IMR-90 (cell line): ENCODE measurements at regions not wholly inside any gene's neighbourhood (a gene's known extent, or its start where the extent isn't known, plus 50 kb on each side); places are given as distances from the start of the nearest gene placed in this dataset.

Experiments used
- ATAC-seq: fragments of 200-7000 bp; cut with Tn5 transposase; 2 replicates; pipeline ENCODE4 v1.9.1; 2020; ENCODE audit warnings: low read depth, mild to moderate bottlenecking, moderate library complexity
- BruUV-seq: library from RNA; stranded (reverse); fragments of 400-500 nt; replicated peaks from 2 replicates; lab custom pipeline; 2021; lab: Mats Ljungman, UMichigan
- CTCF ChIA-PET: fragments of 300-600 bp; formaldehyde crosslinking; extraction: SDS; loops from one replicate; lab custom pipeline; 2021; ENCODE audit warnings: antibody characterized with exemption; lab: Yijun Ruan, JAX
- POLR2A ChIA-PET: fragments of 300-600 bp; sonication (Branson Sonifier 250); formaldehyde crosslinking; loops from one replicate; lab custom pipeline; 2022; ENCODE audit warnings: antibody characterized with exemption; ENCODE audit not compliant: unreplicated experiment; lab: Charles Lee
- DNase-seq: peaks from one replicate; pipeline ENCODE4 v3.0.0; 2013
- H2AFZ ChIP-seq: replicated peaks from 2 replicates; pipeline ENCODE3; 2013; ENCODE audit warnings: low read length, mild to moderate bottlenecking; ENCODE audit not compliant: poor library complexity
- H2AK5ac ChIP-seq: 2 replicates; pipeline ENCODE4 v1.6.1; 2013; ENCODE audit warnings: low read depth, low read length, inconsistent platforms
- H2AK9ac ChIP-seq: replicated peaks from 2 replicates; pipeline ENCODE3; 2013; ENCODE audit warnings: mild to moderate bottlenecking, low read depth, low read length, moderate library complexity; ENCODE audit not compliant: poor library complexity
- H2BK120ac ChIP-seq: 2 replicates; pipeline ENCODE4 v1.6.1; 2013; ENCODE audit warnings: low read depth, low read length, inconsistent platforms
- H2BK15ac ChIP-seq: 3 replicates; pipeline ENCODE4 v1.6.1; 2013; ENCODE audit warnings: low read depth, low read length, inconsistent platforms
- H2BK20ac ChIP-seq: 2 replicates; pipeline ENCODE4 v1.6.1; 2013; ENCODE audit warnings: low read depth, mild to moderate bottlenecking, inconsistent platforms, low read length, moderate library complexity
- H2BK5ac ChIP-seq: 2 replicates; pipeline ENCODE4 v1.6.1; 2013; ENCODE audit warnings: mild to moderate bottlenecking, low read depth, low read length, inconsistent platforms; ENCODE audit not compliant: poor library complexity, severe bottlenecking
- H3K14ac ChIP-seq: replicated peaks from 2 replicates; pipeline ENCODE4 v1.6.1; 2013; ENCODE audit warnings: low read depth, low read length, inconsistent platforms
- H3K18ac ChIP-seq: 2 replicates; pipeline ENCODE4 v1.6.1; 2013; ENCODE audit warnings: low read depth, low read length, control low read depth
- H3K23ac ChIP-seq: 2 replicates; pipeline ENCODE4 v1.6.1; 2013; ENCODE audit warnings: low read depth, low read length, inconsistent platforms
- H3K27ac ChIP-seq: 2 replicates; pipeline ENCODE4 v1.5.1; 2013; ENCODE audit warnings: mild to moderate bottlenecking, control low read depth, low read length; ENCODE audit not compliant: insufficient read depth
- H3K27me3 ChIP-seq: 2 replicates; pipeline ENCODE4 v1.6.1; 2013; ENCODE audit warnings: low read length; ENCODE audit not compliant: control insufficient read depth, insufficient read depth
- H3K36me3 ChIP-seq: 2 replicates; pipeline ENCODE4 v1.6.1; 2013; ENCODE audit warnings: low read length, mixed read lengths; ENCODE audit not compliant: control insufficient read depth, insufficient read depth
- H3K4ac ChIP-seq: 2 replicates; pipeline ENCODE4 v1.6.1; 2013; ENCODE audit warnings: low read depth, low read length, inconsistent platforms
- H3K4me1 ChIP-seq: 2 replicates; pipeline ENCODE4 v1.6.1; 2013; ENCODE audit warnings: low read length, mixed read lengths; ENCODE audit not compliant: control insufficient read depth, insufficient read depth
- H3K4me2 ChIP-seq: 2 replicates; pipeline ENCODE4 v1.6.1; 2013; ENCODE audit warnings: low read depth, mild to moderate bottlenecking, control low read depth, low read length, moderate library complexity
- H3K4me3 ChIP-seq: 2 replicates; pipeline ENCODE4 v1.5.1; 2013; ENCODE audit warnings: low read depth, mild to moderate bottlenecking, control low read depth, low read length, moderate library complexity; ENCODE audit not compliant: insufficient read depth
- H3K56ac ChIP-seq: 2 replicates; pipeline ENCODE4 v1.6.1; 2013; ENCODE audit warnings: low read length, inconsistent platforms; ENCODE audit not compliant: insufficient read depth; ENCODE audit errors: extremely low read depth
- H3K79me1 ChIP-seq, 2 experiments: 2 replicates each; pipeline ENCODE4 v1.6.1; 2013; ENCODE audit warnings: low read length in 2 of 2, inconsistent platforms in 1 of 2, low read depth in 1 of 2
- H3K9ac ChIP-seq: 2 replicates; pipeline ENCODE4 v1.6.1; 2013; ENCODE audit warnings: low read depth, low read length, control low read depth
- H3K9me1 ChIP-seq: 2 replicates; pipeline ENCODE4 v1.6.1; 2013; ENCODE audit warnings: low read length, inconsistent platforms; ENCODE audit not compliant: insufficient read depth
- H3K9me3 ChIP-seq: 2 replicates; pipeline ENCODE4 v1.6.1; 2013; ENCODE audit warnings: low read length; ENCODE audit not compliant: control insufficient read depth, insufficient read depth
- H4K20me1 ChIP-seq: 2 replicates; pipeline ENCODE4 v1.6.1; 2013; ENCODE audit warnings: low read length, inconsistent platforms; ENCODE audit not compliant: insufficient read depth
- H4K5ac ChIP-seq: 2 replicates; pipeline ENCODE4 v1.6.1; 2013; ENCODE audit warnings: mild to moderate bottlenecking, low read depth, low read length, control low read depth
- H4K8ac ChIP-seq, 2 experiments: 2 replicates each; pipeline ENCODE4 v1.6.1; 2013; ENCODE audit warnings: low read depth in 2 of 2, low read length in 2 of 2, control low read depth in 1 of 2, inconsistent platforms in 1 of 2
- H4K91ac ChIP-seq: 2 replicates; pipeline ENCODE4 v1.6.1; 2013; ENCODE audit warnings: low read depth, low read length, inconsistent platforms; ENCODE audit not compliant: insufficient read depth
- CEBPB ChIP-seq: IDR thresholded peaks from 2 replicates; pipeline ENCODE4 v1.6.1; 2012; ENCODE audit warnings: low read depth, low read length, improper control_type of control experiment
- CTCF ChIP-seq: conservative IDR thresholded peaks from 2 replicates; pipeline ENCODE4 v1.5.1; 2012; ENCODE audit warnings: mild to moderate bottlenecking, low read depth, low read length, improper control_type of control experiment
- FOS ChIP-seq: fragments of 150-350 bp; IDR thresholded peaks from 2 replicates; pipeline ENCODE4 v1.6.1; 2016; ENCODE audit warnings: low read depth, low read length
- MAZ ChIP-seq: IDR thresholded peaks from 2 replicates; pipeline ENCODE4 v1.6.1; 2012; ENCODE audit warnings: low read depth, mild to moderate bottlenecking, low read length, improper control_type of control experiment, moderate library complexity, borderline replicate concordance
- MXI1 ChIP-seq: IDR thresholded peaks from 2 replicates; pipeline ENCODE4 v1.6.1; 2012; ENCODE audit warnings: low read depth, mild to moderate bottlenecking, low read length, moderate library complexity, borderline replicate concordance
- NFE2L2 ChIP-seq: fragments of 150-350 bp; IDR thresholded peaks from 2 replicates; pipeline ENCODE4 v1.6.1; 2016; ENCODE audit warnings: low read depth, mild to moderate bottlenecking, low read length
- POLR2A ChIP-seq: IDR thresholded peaks from 2 replicates; pipeline ENCODE4 v1.6.1; 2012; ENCODE audit warnings: mild to moderate bottlenecking, low read depth, low read length
- RAD21 ChIP-seq: IDR thresholded peaks from 2 replicates; pipeline ENCODE4 v1.6.1; 2012; ENCODE audit warnings: low read length, improper control_type of control experiment
- RFX5 ChIP-seq: IDR thresholded peaks from 2 replicates; pipeline ENCODE4 v1.8.0; 2012; ENCODE audit warnings: low read depth, mild to moderate bottlenecking, low read length, moderate library complexity
- SMC3 ChIP-seq: fragments of 150-350 bp; IDR thresholded peaks from 2 replicates; pipeline ENCODE4 v1.6.1; 2016; ENCODE audit warnings: low read depth, mild to moderate bottlenecking, antibody characterized with exemption, low read length, moderate library complexity
- USF2 ChIP-seq: fragments of 150-350 bp; IDR thresholded peaks from 2 replicates; pipeline ENCODE4 v1.6.1; 2017; ENCODE audit warnings: mild to moderate bottlenecking, antibody characterized with exemption, low read length, low read depth
- WGBS, 2 experiments: methylation state at CpG; one replicate each; pipeline versions ENCODE4 v1.1.5 to v1.1.7; 2013; ENCODE audit warnings: missing lambda C conversion rate in 2 of 2; ENCODE audit not compliant: insufficient read length in 1 of 2; ENCODE audit errors: extremely low coverage in 2 of 2; 5-methylcytosine and 5-hydroxymethylcytosine counted together
- dilution Hi-C: fragments of 300-500 bp; cut with HindIII; formaldehyde crosslinking; loops from one replicate; pipeline ENCODE4 v1.14.3; 2018; ENCODE audit warnings: low sequenced_read_pairs; ENCODE audit not compliant: unreplicated experiment
- in situ Hi-C: fragments of 300-500 bp; cut with MboI; formaldehyde crosslinking; loops from 3 replicates; pipeline ENCODE4 v1.14.3; 2019; ENCODE audit warnings: low sequenced_read_pairs, inconsistent platforms, mixed read lengths
- intact Hi-C: fragments of 100-400 bp; cut with micrococcal nuclease; formaldehyde crosslinking; loops from 2 replicates; pipeline ENCODE4 v1.10.0; 2022

- CTCF ChIA-PET = no interaction called here
- Histone ChIP-seq H2AFZ (peak overlapping the region; percentile 33), H2BK15ac (no peak overlapping the region), H2AK5ac (no peak overlapping the region), H3K4me3 (no peak overlapping the region), H2BK5ac (no peak overlapping the region), H4K20me1 (no peaks in the 10 kb centered on the region), H4K91ac (no peak overlapping the region), H2BK120ac (no peak overlapping the region), H3K27ac (no peak overlapping the region), H3K4me1 (peaks cover 22% of the 10 kb centered on the region), H4K5ac (no peak overlapping the region), H3K18ac (no peak overlapping the region), H2AK9ac (no peak overlapping the region), H3K4me2 (no peak overlapping the region), H4K8ac (no peak overlapping the region), H3K56ac (no peak overlapping the region), H3K79me1 (peaks cover 0 to 6% of the 10 kb centered on the region in 2 experiments; a peak in 1 of 4 replicates), H3K36me3 (no peaks in the 10 kb centered on the region), H3K27me3 (no peaks in the 10 kb centered on the region), H3K23ac (no peak overlapping the region), H3K14ac (no peak overlapping the region), H3K9me3 (no peaks in the 10 kb centered on the region), H3K9ac (no peak overlapping the region), H3K9me1 (peaks cover 16% of the 10 kb centered on the region; the same call in 1 of the 2 replicates), H3K4ac (no peak overlapping the region), H2BK20ac (no peak overlapping the region)
- no peak for ATAC-seq
- no peak for DNase-seq
- WGBS, 2 experiments = 86% methylated on average over 2 of the region's 2 CpGs; no CpG with 5 or more reads in 1 of the 2 experiments
- no TSS peak for BruUV-seq
- no peak for TF ChIP-seq SMC3
- TF ChIP-seq FOS = no peak
- TF ChIP-seq RFX5 = no peak
- no peak for TF ChIP-seq CTCF
- no peak for TF ChIP-seq USF2
- TF ChIP-seq NFE2L2 = no peak
- no peak for TF ChIP-seq POLR2A
- no peak for TF ChIP-seq MAZ
- TF ChIP-seq RAD21 = no peak
- no peak for TF ChIP-seq CEBPB
- TF ChIP-seq MXI1 = no peak
- in situ Hi-C loops (no loop called here), intact Hi-C loops (no loop called here), dilution Hi-C loops (no loop called here)
- POLR2A ChIA-PET = no interaction called here
These were observed 77.8 kb upstream of the CCN6 start for GRCh38 chr6:111976139-111976538.
